ENCODE measurements at regions not wholly inside any gene's neighbourhood (a gene's known extent, or its start where the extent isn't known, plus 50 kb on each side); places are given as distances from the start of the nearest gene placed in this dataset.

DNA sequence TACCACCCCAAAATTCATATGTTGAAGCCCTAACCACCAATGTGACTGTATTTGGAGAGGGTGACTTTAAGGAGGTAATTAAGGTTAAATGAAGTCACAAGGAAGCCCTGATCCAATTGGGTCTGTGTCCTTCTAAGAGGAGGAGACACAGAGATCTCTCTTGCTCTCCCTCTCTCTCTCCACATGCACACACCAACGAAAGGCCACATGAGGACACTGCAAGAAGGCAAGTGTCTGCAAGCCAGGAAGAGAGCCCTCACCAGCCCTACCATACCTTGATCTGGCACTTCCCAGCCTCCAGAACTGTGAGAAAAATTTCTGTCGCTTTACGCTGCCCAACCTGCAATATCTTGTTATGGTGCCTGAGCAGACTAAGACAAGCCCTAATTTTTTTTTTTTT lies 56.0 kb upstream of the NEBL start:
- TF ChIP-seq, protein P1, sequence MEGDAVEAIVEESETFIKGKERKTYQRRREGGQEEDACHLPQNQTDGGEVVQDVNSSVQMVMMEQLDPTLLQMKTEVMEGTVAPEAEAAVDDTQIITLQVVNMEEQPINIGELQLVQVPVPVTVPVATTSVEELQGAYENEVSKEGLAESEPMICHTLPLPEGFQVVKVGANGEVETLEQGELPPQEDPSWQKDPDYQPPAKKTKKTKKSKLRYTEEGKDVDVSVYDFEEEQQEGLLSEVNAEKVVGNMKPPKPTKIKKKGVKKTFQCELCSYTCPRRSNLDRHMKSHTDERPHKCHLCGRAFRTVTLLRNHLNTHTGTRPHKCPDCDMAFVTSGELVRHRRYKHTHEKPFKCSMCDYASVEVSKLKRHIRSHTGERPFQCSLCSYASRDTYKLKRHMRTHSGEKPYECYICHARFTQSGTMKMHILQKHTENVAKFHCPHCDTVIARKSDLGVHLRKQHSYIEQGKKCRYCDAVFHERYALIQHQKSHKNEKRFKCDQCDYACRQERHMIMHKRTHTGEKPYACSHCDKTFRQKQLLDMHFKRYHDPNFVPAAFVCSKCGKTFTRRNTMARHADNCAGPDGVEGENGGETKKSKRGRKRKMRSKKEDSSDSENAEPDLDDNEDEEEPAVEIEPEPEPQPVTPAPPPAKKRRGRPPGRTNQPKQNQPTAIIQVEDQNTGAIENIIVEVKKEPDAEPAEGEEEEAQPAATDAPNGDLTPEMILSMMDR (IDR thresholded peaks at IDR 0.05) = no peak
- TF ChIP-seq POLR2A (IDR thresholded peaks at IDR 0.05) (no peak), POLR2AphosphoS5 (IDR thresholded peaks at IDR 0.05) (no peak)

All from stomach (tissue), 4 donors.